ENCODE measurements at regions not wholly inside any gene's neighbourhood (a gene's known extent, or its start where the extent isn't known, plus 50 kb on each side); places are given as distances from the start of the nearest gene placed in this dataset.

DNA sequence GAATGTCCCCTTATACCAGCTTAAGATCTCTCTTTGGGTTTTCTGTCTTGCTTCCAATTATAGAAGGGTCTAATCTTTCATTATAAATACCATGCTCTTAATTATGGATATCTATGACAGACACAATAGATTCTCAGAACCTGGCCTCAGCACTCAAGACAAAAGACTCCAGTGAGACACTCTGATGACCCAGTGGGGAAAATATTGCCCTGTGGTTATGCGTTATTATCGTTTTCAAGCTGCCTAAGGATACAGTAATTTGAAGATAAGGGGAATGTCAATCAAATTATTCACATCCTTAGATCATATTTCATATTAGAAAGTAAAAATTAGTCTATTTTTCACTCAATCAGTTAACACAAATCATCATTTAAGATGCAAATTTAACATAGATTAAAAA lies 748.8 kb downstream of the XPNPEP1 start:
- no peak overlapping the region for H2AFZ ChIP-seq
- H3K4me1 ChIP-seq (replicated peaks; ENCODE audit: insufficient read depth), result no peaks in the 10 kb centered on the region
- intact Hi-C loops (cut with micrococcal nuclease; ENCODE audit: unreplicated experiment), result no loop called here
- H3K36me3 ChIP-seq (ENCODE audit: low read depth), result no peaks in the 10 kb centered on the region
- no peak overlapping the region for H3K4me2 ChIP-seq
- H3K27ac ChIP-seq, result no peak overlapping the region
- no peaks in the 10 kb centered on the region for H3K79me2 ChIP-seq (ENCODE audit: low read depth)
- CTCF ChIA-PET, result no interaction called here
- no peaks in the 10 kb centered on the region for H3K9me3 ChIP-seq (ENCODE audit: insufficient read depth, low read depth)
- no peaks in the 10 kb centered on the region for H4K20me1 ChIP-seq (ENCODE audit: insufficient read depth)
- H3K27me3 ChIP-seq (ENCODE audit: insufficient read depth, low read depth), result no peaks in the 10 kb centered on the region
- no peaks in the 10 kb centered on the region for H3K9me2 ChIP-seq (ENCODE audit: insufficient read depth)
- TF ChIP-seq, protein P1, sequence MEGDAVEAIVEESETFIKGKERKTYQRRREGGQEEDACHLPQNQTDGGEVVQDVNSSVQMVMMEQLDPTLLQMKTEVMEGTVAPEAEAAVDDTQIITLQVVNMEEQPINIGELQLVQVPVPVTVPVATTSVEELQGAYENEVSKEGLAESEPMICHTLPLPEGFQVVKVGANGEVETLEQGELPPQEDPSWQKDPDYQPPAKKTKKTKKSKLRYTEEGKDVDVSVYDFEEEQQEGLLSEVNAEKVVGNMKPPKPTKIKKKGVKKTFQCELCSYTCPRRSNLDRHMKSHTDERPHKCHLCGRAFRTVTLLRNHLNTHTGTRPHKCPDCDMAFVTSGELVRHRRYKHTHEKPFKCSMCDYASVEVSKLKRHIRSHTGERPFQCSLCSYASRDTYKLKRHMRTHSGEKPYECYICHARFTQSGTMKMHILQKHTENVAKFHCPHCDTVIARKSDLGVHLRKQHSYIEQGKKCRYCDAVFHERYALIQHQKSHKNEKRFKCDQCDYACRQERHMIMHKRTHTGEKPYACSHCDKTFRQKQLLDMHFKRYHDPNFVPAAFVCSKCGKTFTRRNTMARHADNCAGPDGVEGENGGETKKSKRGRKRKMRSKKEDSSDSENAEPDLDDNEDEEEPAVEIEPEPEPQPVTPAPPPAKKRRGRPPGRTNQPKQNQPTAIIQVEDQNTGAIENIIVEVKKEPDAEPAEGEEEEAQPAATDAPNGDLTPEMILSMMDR (conservative IDR thresholded peaks at IDR 0.05), result no peak
- no peak for TF ChIP-seq EZH2 (IDR thresholded peaks at IDR 0.05; ENCODE audit: low read depth)
- no peak for DNase-seq
- BruUV-seq (replicated peaks), result no TSS peak
- no peaks in the 10 kb centered on the region for H3F3A ChIP-seq (ENCODE audit: insufficient read depth, low read depth)
- POLR2A ChIA-PET (ENCODE audit: unreplicated experiment), result no interaction called here
- H3K4me3 ChIP-seq, result no peak overlapping the region

DNA sequence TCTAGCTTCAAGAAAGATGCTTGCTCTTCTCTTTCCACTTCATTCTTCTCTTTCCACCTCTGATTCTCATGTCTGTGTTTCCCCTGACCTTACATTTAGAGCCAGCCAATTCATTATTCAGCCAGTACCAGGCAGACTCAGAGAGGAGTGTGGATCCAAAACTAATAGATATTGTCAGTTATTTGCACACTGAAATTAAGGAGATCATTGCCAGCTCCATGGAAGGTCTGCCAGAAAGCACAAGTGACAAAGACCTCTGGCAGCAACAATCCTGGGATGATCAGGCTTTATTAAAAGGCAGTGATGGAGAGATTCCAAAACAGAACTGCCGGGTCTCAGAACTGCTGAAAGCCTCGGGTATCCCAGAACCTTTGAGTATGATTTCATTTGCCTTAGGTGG lies 749.4 kb downstream of the XPNPEP1 start:
- Histone ChIP-seq H3K27me3 (ENCODE audit: insufficient read depth, low read depth) (no peaks in the 10 kb centered on the region), H3K4me2 (no peak overlapping the region), H3F3A (ENCODE audit: insufficient read depth, low read depth) (no peaks in the 10 kb centered on the region), H3K4me1 (replicated peaks; ENCODE audit: insufficient read depth) (no peaks in the 10 kb centered on the region), H4K20me1 (ENCODE audit: insufficient read depth) (no peaks in the 10 kb centered on the region), H2AFZ (no peak overlapping the region), H3K4me3 (no peak overlapping the region), H3K27ac (no peak overlapping the region), H3K79me2 (ENCODE audit: low read depth) (no peaks in the 10 kb centered on the region), H3K9me2 (ENCODE audit: insufficient read depth) (no peaks in the 10 kb centered on the region), H3K36me3 (ENCODE audit: low read depth) (no peaks in the 10 kb centered on the region), H3K9me3 (ENCODE audit: insufficient read depth, low read depth) (no peaks in the 10 kb centered on the region)
- ChIA-PET POLR2A (ENCODE audit: unreplicated experiment) (no interaction called here), CTCF (no interaction called here)
- TF ChIP-seq EZH2 (IDR thresholded peaks at IDR 0.05; ENCODE audit: low read depth), result no peak
- TF ChIP-seq, protein P1 (conservative IDR thresholded peaks at IDR 0.05), result no peak
- BruUV-seq (replicated peaks), result no TSS peak
- DNase-seq, result no peak
- intact Hi-C loops (cut with micrococcal nuclease; ENCODE audit: unreplicated experiment), result no loop called here

DNA sequence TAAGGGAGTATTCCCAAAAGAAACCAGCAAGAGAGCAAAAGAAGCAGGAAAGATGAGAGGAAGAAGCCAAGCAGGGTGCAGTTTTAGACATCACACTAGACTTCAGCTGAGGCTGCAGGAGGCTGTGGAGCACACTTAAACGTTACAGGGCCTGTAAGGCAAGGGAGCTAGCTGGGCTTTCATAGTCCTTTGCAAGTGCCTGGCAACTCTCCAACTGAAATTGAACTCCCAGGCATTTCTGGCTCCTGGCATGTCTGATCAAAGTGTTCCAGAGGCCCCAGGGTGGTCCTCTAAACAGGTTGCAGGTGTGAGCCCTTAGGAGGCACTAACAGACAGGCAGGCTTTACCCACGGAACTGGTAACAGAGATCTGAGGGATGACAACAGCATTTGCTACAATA lies 750.2 kb downstream of the XPNPEP1 start:
- Histone ChIP-seq H3K4me2 (no peak overlapping the region), H3K4me1 (replicated peaks; ENCODE audit: insufficient read depth) (no peaks in the 10 kb centered on the region), H3K4me3 (no peak overlapping the region), H3K36me3 (ENCODE audit: low read depth) (no peaks in the 10 kb centered on the region), H4K20me1 (ENCODE audit: insufficient read depth) (no peaks in the 10 kb centered on the region), H3K79me2 (ENCODE audit: low read depth) (no peaks in the 10 kb centered on the region), H3F3A (ENCODE audit: insufficient read depth, low read depth) (no peaks in the 10 kb centered on the region), H3K27me3 (ENCODE audit: insufficient read depth, low read depth) (no peaks in the 10 kb centered on the region), H3K27ac (no peak overlapping the region), H2AFZ (no peak overlapping the region), H3K9me3 (ENCODE audit: insufficient read depth, low read depth) (no peaks in the 10 kb centered on the region), H3K9me2 (ENCODE audit: insufficient read depth) (no peaks in the 10 kb centered on the region)
- POLR2A ChIA-PET (ENCODE audit: unreplicated experiment), result no interaction called here
- CTCF ChIA-PET, result no interaction called here
- no TSS peak for BruUV-seq (replicated peaks)
- intact Hi-C loops (cut with micrococcal nuclease; ENCODE audit: unreplicated experiment), result no loop called here
- DNase-seq, result no peak
- TF ChIP-seq EZH2 (IDR thresholded peaks at IDR 0.05; ENCODE audit: low read depth), result no peak
- TF ChIP-seq, protein P1 (conservative IDR thresholded peaks at IDR 0.05), result no peak

Data from PC-9 (cell line).